WTC11 (cell line): ENCODE measurements at regions not wholly inside any gene's neighbourhood (a gene's known extent, or its start where the extent isn't known, plus 50 kb on each side); places are given as distances from the start of the nearest gene placed in this dataset.

Experiments
- ATAC-seq: fragments of 200-7000 bp; cut with Tn5 transposase; 2 replicates; pipeline ENCODE4 v1.10.0; 2021; ENCODE audit warnings: mild to moderate bottlenecking, moderate library complexity
- CTCF ChIA-PET: fragments of 300-600 bp; sonication (Branson Sonifier 250); formaldehyde crosslinking; loops from one replicate; lab custom pipeline; 2021; ENCODE audit warnings: antibody characterized with exemption; lab: Charles Lee
- POLR2A ChIA-PET: fragments of 350-600 bp; sonication (Branson Sonifier 250); formaldehyde crosslinking; loops from one replicate; lab custom pipeline; 2021; ENCODE audit warnings: antibody characterized with exemption; lab: Charles Lee
- DNase-seq: peaks from one replicate; pipeline ENCODE4 v3.0.0; 2021; ENCODE audit warnings: low spot score
- H3K27ac Mint-ChIP-seq: 2 replicates; pipeline ENCODE4 v1.8.0; 2021; ENCODE audit warnings: mixed read lengths
- H3K27me3 Mint-ChIP-seq: 2 replicates; pipeline ENCODE4 v1.8.0; 2021; ENCODE audit warnings: low read depth, mild to moderate bottlenecking, moderate library complexity, mixed read lengths
- H3K36me3 Mint-ChIP-seq: 2 replicates; pipeline ENCODE4 v1.8.0; 2021; ENCODE audit warnings: mixed read lengths
- H3K4me1 Mint-ChIP-seq: 2 replicates; pipeline ENCODE4 v1.8.0; 2022; ENCODE audit warnings: mixed read lengths
- H3K4me3 Mint-ChIP-seq: 2 replicates; pipeline ENCODE4 v1.8.0; 2021; ENCODE audit warnings: mild to moderate bottlenecking, moderate library complexity, mixed read lengths
- H3K9me3 Mint-ChIP-seq: 2 replicates; pipeline ENCODE4 v1.8.0; 2021; ENCODE audit warnings: mixed read lengths
- GRHL2 ChIP-seq: fragments of 250-450 bp; sonication (Bioruptor Pico); IDR thresholded peaks from 2 replicates; pipeline ENCODE4 v1.8.0; 2022; ENCODE audit warnings: mild to moderate bottlenecking, moderate library complexity; ENCODE audit not compliant: insufficient replicate concordance, severe bottlenecking
- IRF2 ChIP-seq: sonication (generic); formaldehyde crosslinking; IDR thresholded peaks from 2 replicates; pipeline ENCODE4 v1.8.0; 2022; ENCODE audit warnings: low read depth, missing genetic modification reagents, borderline replicate concordance
- NFYB ChIP-seq: sonication (generic); formaldehyde crosslinking; conservative IDR thresholded peaks from 2 replicates; pipeline ENCODE4 v1.8.0; 2022; ENCODE audit warnings: low read depth, missing genetic modification reagents
- NR3C1 ChIP-seq: sonication (generic); formaldehyde crosslinking; conservative IDR thresholded peaks from 2 replicates; pipeline ENCODE4 v1.8.1; 2023; ENCODE audit warnings: low read depth, mild to moderate bottlenecking, missing genetic modification reagents
- SP1 ChIP-seq: sonication (generic); formaldehyde crosslinking; conservative IDR thresholded peaks from 2 replicates; pipeline ENCODE4 v1.8.1; 2022; ENCODE audit warnings: missing genetic modification reagents
- TF ChIP-seq, protein P1 (sequence below): sonication (generic); formaldehyde crosslinking; IDR thresholded peaks from 2 replicates; pipeline ENCODE4 v1.8.0; 2022; ENCODE audit warnings: mild to moderate bottlenecking, missing genetic modification reagents
- TF ChIP-seq, protein P2 (sequence below): fragments of 200-600 bp; IDR thresholded peaks from 2 replicates; pipeline ENCODE4 v1.8.0; 2022; ENCODE audit warnings: antibody characterized with exemption
- TF ChIP-seq, protein P3 (sequence below): sonication (generic); formaldehyde crosslinking; IDR thresholded peaks from 2 replicates; pipeline ENCODE4 v1.8.0; 2023; ENCODE audit warnings: missing genetic modification reagents, mild to moderate bottlenecking, borderline replicate concordance
- TF ChIP-seq, protein P4 (sequence below): fragments of 250-450 bp; sonication (Bioruptor Pico); IDR thresholded peaks from 2 replicates; pipeline ENCODE4 v1.9.0; 2021; ENCODE audit warnings: mild to moderate bottlenecking, borderline replicate concordance
- TF ChIP-seq, protein P5 (sequence below): fragments of 250-450 bp; sonication (Bioruptor Pico); IDR thresholded peaks from 2 replicates; pipeline ENCODE4 v1.9.0; 2021; ENCODE audit warnings: moderate library complexity, mild to moderate bottlenecking, inconsistent platforms, borderline replicate concordance
- TF ChIP-seq, protein P6 (sequence below): fragments of 250-450 bp; sonication (Bioruptor Pico); conservative IDR thresholded peaks from 2 replicates; pipeline ENCODE4 v1.9.0; 2021; ENCODE audit warnings: mild to moderate bottlenecking
- TF ChIP-seq, protein P7 (sequence below): sonication (generic); formaldehyde crosslinking; IDR thresholded peaks from 2 replicates; pipeline ENCODE4 v1.8.1; 2022; ENCODE audit warnings: low read depth, mild to moderate bottlenecking, moderate library complexity, missing genetic modification reagents, borderline replicate concordance
- TF ChIP-seq, protein P8 (sequence below): sonication (generic); formaldehyde crosslinking; IDR thresholded peaks from 2 replicates; pipeline ENCODE4 v1.8.1; 2022; ENCODE audit warnings: missing genetic modification reagents, borderline replicate concordance
- TF ChIP-seq, protein P9 (sequence below): sonication (generic); formaldehyde crosslinking; IDR thresholded peaks from 2 replicates; pipeline ENCODE4 v1.8.1; 2022; ENCODE audit warnings: mild to moderate bottlenecking, missing genetic modification reagents, moderate library complexity, borderline replicate concordance

DNA sequence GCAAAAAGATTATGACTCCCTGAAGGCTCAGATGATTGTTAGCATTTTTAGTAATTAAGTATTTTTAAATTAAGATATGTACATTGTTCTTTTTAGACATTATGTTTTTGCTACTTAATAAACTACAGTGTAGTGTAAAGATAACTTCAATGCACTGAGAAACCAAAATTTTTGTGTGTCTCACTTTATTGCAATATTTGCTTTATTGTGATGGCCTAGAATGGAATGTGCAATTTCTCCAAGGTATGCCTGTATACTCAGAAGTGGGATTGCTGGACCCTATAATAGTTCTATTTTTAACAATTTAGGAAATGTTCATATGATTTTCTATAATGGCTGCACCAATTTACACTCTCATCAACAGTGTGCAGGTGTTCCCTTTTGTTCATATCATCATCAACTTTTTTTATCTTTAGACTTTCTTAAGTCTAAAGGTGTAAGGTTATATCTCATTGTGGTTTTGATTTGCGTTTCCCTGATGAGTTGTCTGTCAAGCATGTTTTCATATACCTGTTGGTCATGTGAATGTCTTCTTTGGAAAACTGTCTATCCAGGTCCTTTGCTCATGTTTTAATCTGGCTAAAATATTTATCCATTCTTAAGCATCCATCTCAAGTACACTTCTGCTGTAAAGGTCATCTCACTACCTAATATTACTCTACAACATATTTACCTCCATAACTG lies 1323.5 kb upstream of the LRRTM3 start:
- Mint-ChIP-seq H3K36me3 (peaks cover 10% of the 10 kb centered on the region), H3K4me3 (no peak overlapping the region), H3K9me3 (peaks cover 14% of the 10 kb centered on the region), H3K27ac (no peak overlapping the region), H3K27me3 (no peaks in the 10 kb centered on the region), H3K4me1 (peaks cover 3% of the 10 kb centered on the region; the same call in 1 of the 2 replicates)
- ChIA-PET CTCF (no interaction called here), POLR2A (no interaction called here)
- ATAC-seq (no peak), DNase-seq (no peak)
- TF ChIP-seq, protein P1, sequence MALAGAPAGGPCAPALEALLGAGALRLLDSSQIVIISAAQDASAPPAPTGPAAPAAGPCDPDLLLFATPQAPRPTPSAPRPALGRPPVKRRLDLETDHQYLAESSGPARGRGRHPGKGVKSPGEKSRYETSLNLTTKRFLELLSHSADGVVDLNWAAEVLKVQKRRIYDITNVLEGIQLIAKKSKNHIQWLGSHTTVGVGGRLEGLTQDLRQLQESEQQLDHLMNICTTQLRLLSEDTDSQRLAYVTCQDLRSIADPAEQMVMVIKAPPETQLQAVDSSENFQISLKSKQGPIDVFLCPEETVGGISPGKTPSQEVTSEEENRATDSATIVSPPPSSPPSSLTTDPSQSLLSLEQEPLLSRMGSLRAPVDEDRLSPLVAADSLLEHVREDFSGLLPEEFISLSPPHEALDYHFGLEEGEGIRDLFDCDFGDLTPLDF (CRISPR knock-in tag), result no peak
- TF ChIP-seq, protein P2, sequence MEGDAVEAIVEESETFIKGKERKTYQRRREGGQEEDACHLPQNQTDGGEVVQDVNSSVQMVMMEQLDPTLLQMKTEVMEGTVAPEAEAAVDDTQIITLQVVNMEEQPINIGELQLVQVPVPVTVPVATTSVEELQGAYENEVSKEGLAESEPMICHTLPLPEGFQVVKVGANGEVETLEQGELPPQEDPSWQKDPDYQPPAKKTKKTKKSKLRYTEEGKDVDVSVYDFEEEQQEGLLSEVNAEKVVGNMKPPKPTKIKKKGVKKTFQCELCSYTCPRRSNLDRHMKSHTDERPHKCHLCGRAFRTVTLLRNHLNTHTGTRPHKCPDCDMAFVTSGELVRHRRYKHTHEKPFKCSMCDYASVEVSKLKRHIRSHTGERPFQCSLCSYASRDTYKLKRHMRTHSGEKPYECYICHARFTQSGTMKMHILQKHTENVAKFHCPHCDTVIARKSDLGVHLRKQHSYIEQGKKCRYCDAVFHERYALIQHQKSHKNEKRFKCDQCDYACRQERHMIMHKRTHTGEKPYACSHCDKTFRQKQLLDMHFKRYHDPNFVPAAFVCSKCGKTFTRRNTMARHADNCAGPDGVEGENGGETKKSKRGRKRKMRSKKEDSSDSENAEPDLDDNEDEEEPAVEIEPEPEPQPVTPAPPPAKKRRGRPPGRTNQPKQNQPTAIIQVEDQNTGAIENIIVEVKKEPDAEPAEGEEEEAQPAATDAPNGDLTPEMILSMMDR, result no peak
- TF ChIP-seq, protein P3, sequence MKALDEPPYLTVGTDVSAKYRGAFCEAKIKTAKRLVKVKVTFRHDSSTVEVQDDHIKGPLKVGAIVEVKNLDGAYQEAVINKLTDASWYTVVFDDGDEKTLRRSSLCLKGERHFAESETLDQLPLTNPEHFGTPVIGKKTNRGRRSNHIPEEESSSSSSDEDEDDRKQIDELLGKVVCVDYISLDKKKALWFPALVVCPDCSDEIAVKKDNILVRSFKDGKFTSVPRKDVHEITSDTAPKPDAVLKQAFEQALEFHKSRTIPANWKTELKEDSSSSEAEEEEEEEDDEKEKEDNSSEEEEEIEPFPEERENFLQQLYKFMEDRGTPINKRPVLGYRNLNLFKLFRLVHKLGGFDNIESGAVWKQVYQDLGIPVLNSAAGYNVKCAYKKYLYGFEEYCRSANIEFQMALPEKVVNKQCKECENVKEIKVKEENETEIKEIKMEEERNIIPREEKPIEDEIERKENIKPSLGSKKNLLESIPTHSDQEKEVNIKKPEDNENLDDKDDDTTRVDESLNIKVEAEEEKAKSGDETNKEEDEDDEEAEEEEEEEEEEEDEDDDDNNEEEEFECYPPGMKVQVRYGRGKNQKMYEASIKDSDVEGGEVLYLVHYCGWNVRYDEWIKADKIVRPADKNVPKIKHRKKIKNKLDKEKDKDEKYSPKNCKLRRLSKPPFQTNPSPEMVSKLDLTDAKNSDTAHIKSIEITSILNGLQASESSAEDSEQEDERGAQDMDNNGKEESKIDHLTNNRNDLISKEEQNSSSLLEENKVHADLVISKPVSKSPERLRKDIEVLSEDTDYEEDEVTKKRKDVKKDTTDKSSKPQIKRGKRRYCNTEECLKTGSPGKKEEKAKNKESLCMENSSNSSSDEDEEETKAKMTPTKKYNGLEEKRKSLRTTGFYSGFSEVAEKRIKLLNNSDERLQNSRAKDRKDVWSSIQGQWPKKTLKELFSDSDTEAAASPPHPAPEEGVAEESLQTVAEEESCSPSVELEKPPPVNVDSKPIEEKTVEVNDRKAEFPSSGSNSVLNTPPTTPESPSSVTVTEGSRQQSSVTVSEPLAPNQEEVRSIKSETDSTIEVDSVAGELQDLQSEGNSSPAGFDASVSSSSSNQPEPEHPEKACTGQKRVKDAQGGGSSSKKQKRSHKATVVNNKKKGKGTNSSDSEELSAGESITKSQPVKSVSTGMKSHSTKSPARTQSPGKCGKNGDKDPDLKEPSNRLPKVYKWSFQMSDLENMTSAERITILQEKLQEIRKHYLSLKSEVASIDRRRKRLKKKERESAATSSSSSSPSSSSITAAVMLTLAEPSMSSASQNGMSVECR (CRISPR knock-in tag), result no peak
- TF ChIP-seq NR3C1 (no peak), GRHL2 (CRISPR knock-in tag) (no peak), SP1 (no peak), IRF2 (CRISPR knock-in tag) (no peak), NFYB (CRISPR knock-in tag) (no peak)
- TF ChIP-seq, protein P4, sequence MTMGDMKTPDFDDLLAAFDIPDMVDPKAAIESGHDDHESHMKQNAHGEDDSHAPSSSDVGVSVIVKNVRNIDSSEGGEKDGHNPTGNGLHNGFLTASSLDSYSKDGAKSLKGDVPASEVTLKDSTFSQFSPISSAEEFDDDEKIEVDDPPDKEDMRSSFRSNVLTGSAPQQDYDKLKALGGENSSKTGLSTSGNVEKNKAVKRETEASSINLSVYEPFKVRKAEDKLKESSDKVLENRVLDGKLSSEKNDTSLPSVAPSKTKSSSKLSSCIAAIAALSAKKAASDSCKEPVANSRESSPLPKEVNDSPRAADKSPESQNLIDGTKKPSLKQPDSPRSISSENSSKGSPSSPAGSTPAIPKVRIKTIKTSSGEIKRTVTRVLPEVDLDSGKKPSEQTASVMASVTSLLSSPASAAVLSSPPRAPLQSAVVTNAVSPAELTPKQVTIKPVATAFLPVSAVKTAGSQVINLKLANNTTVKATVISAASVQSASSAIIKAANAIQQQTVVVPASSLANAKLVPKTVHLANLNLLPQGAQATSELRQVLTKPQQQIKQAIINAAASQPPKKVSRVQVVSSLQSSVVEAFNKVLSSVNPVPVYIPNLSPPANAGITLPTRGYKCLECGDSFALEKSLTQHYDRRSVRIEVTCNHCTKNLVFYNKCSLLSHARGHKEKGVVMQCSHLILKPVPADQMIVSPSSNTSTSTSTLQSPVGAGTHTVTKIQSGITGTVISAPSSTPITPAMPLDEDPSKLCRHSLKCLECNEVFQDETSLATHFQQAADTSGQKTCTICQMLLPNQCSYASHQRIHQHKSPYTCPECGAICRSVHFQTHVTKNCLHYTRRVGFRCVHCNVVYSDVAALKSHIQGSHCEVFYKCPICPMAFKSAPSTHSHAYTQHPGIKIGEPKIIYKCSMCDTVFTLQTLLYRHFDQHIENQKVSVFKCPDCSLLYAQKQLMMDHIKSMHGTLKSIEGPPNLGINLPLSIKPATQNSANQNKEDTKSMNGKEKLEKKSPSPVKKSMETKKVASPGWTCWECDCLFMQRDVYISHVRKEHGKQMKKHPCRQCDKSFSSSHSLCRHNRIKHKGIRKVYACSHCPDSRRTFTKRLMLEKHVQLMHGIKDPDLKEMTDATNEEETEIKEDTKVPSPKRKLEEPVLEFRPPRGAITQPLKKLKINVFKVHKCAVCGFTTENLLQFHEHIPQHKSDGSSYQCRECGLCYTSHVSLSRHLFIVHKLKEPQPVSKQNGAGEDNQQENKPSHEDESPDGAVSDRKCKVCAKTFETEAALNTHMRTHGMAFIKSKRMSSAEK (CRISPR knock-in tag), result no peak
- TF ChIP-seq, protein P5, sequence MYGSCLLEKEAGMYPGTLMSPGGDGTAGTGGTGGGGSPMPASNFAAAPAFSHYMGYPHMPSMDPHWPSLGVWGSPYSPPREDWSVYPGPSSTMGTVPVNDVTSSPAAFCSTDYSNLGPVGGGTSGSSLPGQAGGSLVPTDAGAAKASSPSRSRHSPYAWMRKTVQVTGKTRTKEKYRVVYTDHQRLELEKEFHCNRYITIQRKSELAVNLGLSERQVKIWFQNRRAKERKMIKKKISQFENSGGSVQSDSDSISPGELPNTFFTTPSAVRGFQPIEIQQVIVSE (CRISPR knock-in tag), result no peak
- TF ChIP-seq, protein P6, sequence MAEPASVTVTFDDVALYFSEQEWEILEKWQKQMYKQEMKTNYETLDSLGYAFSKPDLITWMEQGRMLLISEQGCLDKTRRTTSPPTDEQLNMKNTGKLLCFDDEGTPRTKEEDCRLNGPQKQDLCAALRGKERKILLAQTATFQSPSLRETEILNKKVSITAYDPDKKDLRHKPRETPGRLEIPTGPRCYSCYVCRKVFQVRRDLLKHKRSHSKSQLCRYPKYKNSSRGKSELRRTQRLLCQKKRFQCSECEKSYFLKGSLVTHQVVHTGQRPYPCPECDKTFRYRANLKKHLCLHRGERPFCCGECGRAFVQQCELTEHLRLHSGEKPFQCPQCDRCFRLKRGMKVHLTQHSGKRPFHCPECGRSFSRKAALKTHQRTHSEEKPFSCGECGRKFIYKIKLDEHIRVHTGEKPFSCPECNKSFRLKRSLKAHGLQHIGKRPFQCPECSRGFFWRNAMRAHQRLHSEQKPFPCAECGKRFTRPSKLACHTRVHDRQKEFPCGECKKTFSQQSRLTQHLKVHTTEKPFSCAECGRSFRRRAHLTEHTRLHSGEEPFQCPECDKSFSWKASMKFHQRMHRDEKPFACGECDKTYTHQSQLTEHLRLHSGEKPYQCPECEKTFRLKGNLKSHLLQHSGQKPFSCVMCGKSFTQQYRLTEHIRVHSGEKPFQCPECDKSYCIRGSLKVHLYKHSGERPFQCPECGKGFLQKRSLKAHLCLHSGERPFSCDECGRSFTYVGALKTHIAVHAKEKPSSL (CRISPR knock-in tag), result no peak
- TF ChIP-seq, protein P7, sequence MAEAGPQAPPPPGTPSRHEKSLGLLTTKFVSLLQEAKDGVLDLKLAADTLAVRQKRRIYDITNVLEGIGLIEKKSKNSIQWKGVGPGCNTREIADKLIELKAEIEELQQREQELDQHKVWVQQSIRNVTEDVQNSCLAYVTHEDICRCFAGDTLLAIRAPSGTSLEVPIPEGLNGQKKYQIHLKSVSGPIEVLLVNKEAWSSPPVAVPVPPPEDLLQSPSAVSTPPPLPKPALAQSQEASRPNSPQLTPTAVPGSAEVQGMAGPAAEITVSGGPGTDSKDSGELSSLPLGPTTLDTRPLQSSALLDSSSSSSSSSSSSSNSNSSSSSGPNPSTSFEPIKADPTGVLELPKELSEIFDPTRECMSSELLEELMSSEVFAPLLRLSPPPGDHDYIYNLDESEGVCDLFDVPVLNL, result no peak
- TF ChIP-seq, protein P8, sequence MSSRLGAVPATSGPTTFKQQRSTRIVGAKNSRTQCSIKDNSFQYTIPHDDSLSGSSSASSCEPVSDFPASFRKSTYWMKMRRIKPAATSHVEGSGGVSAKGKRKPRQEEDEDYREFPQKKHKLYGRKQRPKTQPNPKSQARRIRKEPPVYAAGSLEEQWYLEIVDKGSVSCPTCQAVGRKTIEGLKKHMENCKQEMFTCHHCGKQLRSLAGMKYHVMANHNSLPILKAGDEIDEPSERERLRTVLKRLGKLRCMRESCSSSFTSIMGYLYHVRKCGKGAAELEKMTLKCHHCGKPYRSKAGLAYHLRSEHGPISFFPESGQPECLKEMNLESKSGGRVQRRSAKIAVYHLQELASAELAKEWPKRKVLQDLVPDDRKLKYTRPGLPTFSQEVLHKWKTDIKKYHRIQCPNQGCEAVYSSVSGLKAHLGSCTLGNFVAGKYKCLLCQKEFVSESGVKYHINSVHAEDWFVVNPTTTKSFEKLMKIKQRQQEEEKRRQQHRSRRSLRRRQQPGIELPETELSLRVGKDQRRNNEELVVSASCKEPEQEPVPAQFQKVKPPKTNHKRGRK (CRISPR knock-in tag), result no peak
- TF ChIP-seq, protein P9, sequence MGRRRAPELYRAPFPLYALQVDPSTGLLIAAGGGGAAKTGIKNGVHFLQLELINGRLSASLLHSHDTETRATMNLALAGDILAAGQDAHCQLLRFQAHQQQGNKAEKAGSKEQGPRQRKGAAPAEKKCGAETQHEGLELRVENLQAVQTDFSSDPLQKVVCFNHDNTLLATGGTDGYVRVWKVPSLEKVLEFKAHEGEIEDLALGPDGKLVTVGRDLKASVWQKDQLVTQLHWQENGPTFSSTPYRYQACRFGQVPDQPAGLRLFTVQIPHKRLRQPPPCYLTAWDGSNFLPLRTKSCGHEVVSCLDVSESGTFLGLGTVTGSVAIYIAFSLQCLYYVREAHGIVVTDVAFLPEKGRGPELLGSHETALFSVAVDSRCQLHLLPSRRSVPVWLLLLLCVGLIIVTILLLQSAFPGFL, result no peak
